Left lung (tissue), 4 donors: ENCODE measurements at regions not wholly inside any gene's neighbourhood (a gene's known extent, or its start where the extent isn't known, plus 50 kb on each side); places are given as distances from the start of the nearest gene placed in this dataset.
"Not testable (repeated sequence)": the region's sequence is repeated elsewhere in the genome, so short reads cannot be mapped to it uniquely, and the experiment has no call there.

Source experiments
- ATAC-seq: fragments of 200-7000 bp; cut with Tn5 transposase; one replicate; pipeline ENCODE4 v1.9.1; 2020; ENCODE audit warnings: moderate library complexity
- DNase-seq, 4 donors: peaks; one replicate each; pipeline ENCODE4 v3.0.0-alpha.2; 2013 to 2020
- H3K27ac ChIP-seq, 2 donors: fragments of 200-600 bp; sonication (generic) in 1 of 2; one replicate each; pipeline versions ENCODE4 v1.5.0 to v1.8.0; 2020 to 2021
- H3K27me3 ChIP-seq, 2 donors: fragments of 200-600 bp; sonication (generic) in 1 of 2; one replicate each; pipeline versions ENCODE4 v1.5.0 to v1.8.0; 2020 to 2021
- H3K36me3 ChIP-seq, 2 donors: fragments of 200-600 bp; sonication (generic) in 1 of 2; one replicate each; pipeline versions ENCODE4 v1.5.0 to v1.8.0; 2020 to 2021
- H3K4me1 ChIP-seq, 2 donors: fragments of 200-600 bp; one replicate each; pipeline ENCODE4 v1.8.0; 2021
- H3K4me3 ChIP-seq, 2 donors: fragments of 200-600 bp; sonication (generic) in 1 of 2; one replicate each; pipeline versions ENCODE4 v1.5.0 to v1.8.0; 2020 to 2021; ENCODE audit warnings: mild to moderate bottlenecking in 1 of 2
- H3K9me3 ChIP-seq, 2 donors: fragments of 200-600 bp; sonication (generic) in 1 of 2; one replicate each; pipeline versions ENCODE4 v1.5.0 to v1.8.0; 2020 to 2021
- intact Hi-C, 2 donors: fragments of 100-400 bp; cut with DNase I; formaldehyde crosslinking; loops; one replicate each; pipeline versions ENCODE4 v1.11.2 to v1.14.2; 2022
- TF ChIP-seq, protein P1 (sequence below), 2 donors: fragments of 200-600 bp; sonication (generic) in 1 of 2; IDR thresholded peaks; one replicate each; pipeline versions ENCODE4 v1.5.0 to v1.8.0; 2021; ENCODE audit warnings: antibody characterized with exemption in 2 of 2
- donor health status: DM: no; HTN: yes; CAD: no.
- donor health status: DM: no; HTN: no; CAD: no.

- DNase-seq, result peak in 1 of 4 donors; percentile 5
- Histone ChIP-seq H3K9me3 (peaks cover 0 to 2% of the 10 kb centered on the region in 2 donors), H3K27ac (no peak overlapping the region), H3K4me3 (no peak overlapping the region), H3K4me1 (no peaks in the 10 kb centered on the region), H3K27me3 (no peaks in the 10 kb centered on the region), H3K36me3 (no peaks in the 10 kb centered on the region)
- ATAC-seq, result no peak
- TF ChIP-seq, protein P1, sequence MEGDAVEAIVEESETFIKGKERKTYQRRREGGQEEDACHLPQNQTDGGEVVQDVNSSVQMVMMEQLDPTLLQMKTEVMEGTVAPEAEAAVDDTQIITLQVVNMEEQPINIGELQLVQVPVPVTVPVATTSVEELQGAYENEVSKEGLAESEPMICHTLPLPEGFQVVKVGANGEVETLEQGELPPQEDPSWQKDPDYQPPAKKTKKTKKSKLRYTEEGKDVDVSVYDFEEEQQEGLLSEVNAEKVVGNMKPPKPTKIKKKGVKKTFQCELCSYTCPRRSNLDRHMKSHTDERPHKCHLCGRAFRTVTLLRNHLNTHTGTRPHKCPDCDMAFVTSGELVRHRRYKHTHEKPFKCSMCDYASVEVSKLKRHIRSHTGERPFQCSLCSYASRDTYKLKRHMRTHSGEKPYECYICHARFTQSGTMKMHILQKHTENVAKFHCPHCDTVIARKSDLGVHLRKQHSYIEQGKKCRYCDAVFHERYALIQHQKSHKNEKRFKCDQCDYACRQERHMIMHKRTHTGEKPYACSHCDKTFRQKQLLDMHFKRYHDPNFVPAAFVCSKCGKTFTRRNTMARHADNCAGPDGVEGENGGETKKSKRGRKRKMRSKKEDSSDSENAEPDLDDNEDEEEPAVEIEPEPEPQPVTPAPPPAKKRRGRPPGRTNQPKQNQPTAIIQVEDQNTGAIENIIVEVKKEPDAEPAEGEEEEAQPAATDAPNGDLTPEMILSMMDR (IDR thresholded peaks at IDR 0.05), result no peak
- intact Hi-C loops, result no loop called here
Observed at GRCh38 chr4:169922632-169923276, 103.4 kb downstream of the MFAP3L start.

- Histone ChIP-seq H3K4me1 (no peaks in the 10 kb centered on the region), H3K9me3 (peaks cover 0 to 12% of the 10 kb centered on the region in 2 donors), H3K27ac (no peak overlapping the region), H3K36me3 (no peaks in the 10 kb centered on the region), H3K27me3 (no peaks in the 10 kb centered on the region), H3K4me3 (no peak overlapping the region)
- intact Hi-C loops, result no loop called here
- ATAC-seq (no peak), DNase-seq (no peak)
- TF ChIP-seq, protein P1 (IDR thresholded peaks at IDR 0.05), result no peak
Observed at GRCh38 chr4:169921732-169922131, 104.5 kb downstream of the MFAP3L start.

- H3K4me3 ChIP-seq, result no peak overlapping the region
- H3K4me1 ChIP-seq, result no peaks in the 10 kb centered on the region
- no peaks in the 10 kb centered on the region for H3K36me3 ChIP-seq
- TF ChIP-seq, protein P1 (IDR thresholded peaks at IDR 0.05), result no peak
- ATAC-seq (no peak), DNase-seq (no peak)
- intact Hi-C loops, result no loop called here
- no peak overlapping the region for H3K27ac ChIP-seq
- no peaks in the 10 kb centered on the region for H3K27me3 ChIP-seq
- peaks cover 0 to 15% of the 10 kb centered on the region in 2 donors for H3K9me3 ChIP-seq
Observed at GRCh38 chr4:169921237-169921636, 105.0 kb downstream of the MFAP3L start.

GRCh38 chr4:169919194-169920124, 106.7 kb downstream of the MFAP3L start:
- H3K4me3 ChIP-seq, ATAC-seq, DNase-seq, H3K36me3 ChIP-seq, H3K27me3 ChIP-seq, intact Hi-C loops, H3K27ac ChIP-seq, H3K4me1 ChIP-seq: not testable (repeated sequence)
- H3K9me3 ChIP-seq, result peaks cover 0 to 15% of the 10 kb centered on the region in 2 donors

- intact Hi-C loops, result no loop called here
Observed at GRCh38 chr4:169915545-169915944, 110.7 kb downstream of the MFAP3L start.

More at GRCh38 chr4:169915545-169915944, 110.7 kb downstream of the MFAP3L start:
- Histone ChIP-seq H3K27me3 (no peaks in the 10 kb centered on the region), H3K9me3 (peaks cover 0 to 15% of the 10 kb centered on the region in 2 donors), H3K27ac (no peak overlapping the region), H3K4me3 (no peak overlapping the region), H3K4me1 (no peaks in the 10 kb centered on the region), H3K36me3 (no peaks in the 10 kb centered on the region)
- no peak for ATAC-seq
- TF ChIP-seq, protein P1 (IDR thresholded peaks at IDR 0.05), result no peak
- DNase-seq, result no peak
